Vagina (tissue), 2 donors: ENCODE measurements at regions not wholly inside any gene's neighbourhood (a gene's known extent, or its start where the extent isn't known, plus 50 kb on each side); places are given as distances from the start of the nearest gene placed in this dataset.

Source experiments
- POLR2A ChIP-seq, 2 donors: fragments of 450-650 bp; IDR thresholded peaks; one replicate each; pipeline ENCODE4 v1.6.1; 2017; ENCODE audit warnings: antibody characterized with exemption in 2 of 2, mild to moderate bottlenecking in 2 of 2, moderate library complexity in 2 of 2
- POLR2AphosphoS5 ChIP-seq, 2 donors: sonication (generic); formaldehyde crosslinking; IDR thresholded peaks; one replicate each; pipeline ENCODE4 v1.9.0; 2017; ENCODE audit warnings: antibody characterized with exemption in 2 of 2, mild to moderate bottlenecking in 2 of 2, low read depth in 1 of 2; ENCODE audit not compliant: insufficient read depth in 1 of 2
- TF ChIP-seq, protein P1 (sequence below), 3 experiments: fragments of 450-650 bp in 2 of 3; fragments of 200-600 bp in 1 of 3; sonication (generic) in 1 of 3; IDR thresholded peaks; one replicate each; pipeline ENCODE4 v1.5.1; 2017 to 2019; ENCODE audit warnings: antibody characterized with exemption in 3 of 3, mild to moderate bottlenecking in 2 of 3, moderate library complexity in 2 of 3

DNA sequence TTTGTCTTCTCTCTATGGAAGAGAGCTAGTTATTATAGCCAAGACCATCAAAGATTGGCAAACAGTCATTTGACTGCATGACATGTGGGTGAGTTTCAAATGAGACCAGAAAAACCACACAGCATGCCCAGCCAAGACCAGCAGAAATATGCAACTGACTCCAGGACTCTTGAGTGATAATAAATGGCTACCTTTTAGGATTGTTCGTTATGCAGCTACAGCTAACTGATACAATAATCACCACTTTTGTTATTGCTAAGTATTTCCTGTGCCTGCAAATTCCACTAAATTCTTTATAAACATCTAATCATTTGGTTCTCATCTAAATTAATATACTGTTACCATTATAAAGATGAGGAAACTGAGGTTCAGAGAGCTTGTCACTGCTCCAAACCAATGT is 528.4 kb upstream of the TBX3 start:
- TF ChIP-seq, protein P1, sequence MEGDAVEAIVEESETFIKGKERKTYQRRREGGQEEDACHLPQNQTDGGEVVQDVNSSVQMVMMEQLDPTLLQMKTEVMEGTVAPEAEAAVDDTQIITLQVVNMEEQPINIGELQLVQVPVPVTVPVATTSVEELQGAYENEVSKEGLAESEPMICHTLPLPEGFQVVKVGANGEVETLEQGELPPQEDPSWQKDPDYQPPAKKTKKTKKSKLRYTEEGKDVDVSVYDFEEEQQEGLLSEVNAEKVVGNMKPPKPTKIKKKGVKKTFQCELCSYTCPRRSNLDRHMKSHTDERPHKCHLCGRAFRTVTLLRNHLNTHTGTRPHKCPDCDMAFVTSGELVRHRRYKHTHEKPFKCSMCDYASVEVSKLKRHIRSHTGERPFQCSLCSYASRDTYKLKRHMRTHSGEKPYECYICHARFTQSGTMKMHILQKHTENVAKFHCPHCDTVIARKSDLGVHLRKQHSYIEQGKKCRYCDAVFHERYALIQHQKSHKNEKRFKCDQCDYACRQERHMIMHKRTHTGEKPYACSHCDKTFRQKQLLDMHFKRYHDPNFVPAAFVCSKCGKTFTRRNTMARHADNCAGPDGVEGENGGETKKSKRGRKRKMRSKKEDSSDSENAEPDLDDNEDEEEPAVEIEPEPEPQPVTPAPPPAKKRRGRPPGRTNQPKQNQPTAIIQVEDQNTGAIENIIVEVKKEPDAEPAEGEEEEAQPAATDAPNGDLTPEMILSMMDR (IDR thresholded peaks at IDR 0.05) = no peak
- TF ChIP-seq POLR2AphosphoS5 (IDR thresholded peaks at IDR 0.05; ENCODE audit: insufficient read depth in 1 of 2, low read depth in 1 of 2) = no peak
- no peak for TF ChIP-seq POLR2A (IDR thresholded peaks at IDR 0.05)
